Activated naive CD8-positive, alpha-beta T cell treated with anti-CD3 and anti-CD28 coated beads for 36 hours (primary cell): ENCODE measurements at regions not wholly inside any gene's neighbourhood (a gene's known extent, or its start where the extent isn't known, plus 50 kb on each side); places are given as distances from the start of the nearest gene placed in this dataset.

Experiments used
- DNase-seq: peaks from one replicate; pipeline ENCODE4 v3.0.0; 2021
- H3K27ac Mint-ChIP-seq: one replicate; pipeline ENCODE4 v1.8.0; 2022; ENCODE audit warnings: mild to moderate bottlenecking, moderate library complexity, mixed read lengths
- H3K27me3 Mint-ChIP-seq: one replicate; pipeline ENCODE4 v1.8.0; 2022; ENCODE audit warnings: mild to moderate bottlenecking, mixed read lengths
- H3K36me3 Mint-ChIP-seq: one replicate; pipeline ENCODE4 v1.8.0; 2021; ENCODE audit warnings: mild to moderate bottlenecking, mixed read lengths
- H3K4me1 Mint-ChIP-seq: one replicate; pipeline ENCODE4 v1.8.0; 2021; ENCODE audit warnings: mixed read lengths
- H3K4me3 Mint-ChIP-seq: one replicate; pipeline ENCODE4 v1.8.0; 2022; ENCODE audit warnings: mild to moderate bottlenecking, moderate library complexity, mixed read lengths
- H3K9me3 Mint-ChIP-seq: one replicate; pipeline ENCODE4 v1.8.0; 2022; ENCODE audit warnings: mixed read lengths

DNA sequence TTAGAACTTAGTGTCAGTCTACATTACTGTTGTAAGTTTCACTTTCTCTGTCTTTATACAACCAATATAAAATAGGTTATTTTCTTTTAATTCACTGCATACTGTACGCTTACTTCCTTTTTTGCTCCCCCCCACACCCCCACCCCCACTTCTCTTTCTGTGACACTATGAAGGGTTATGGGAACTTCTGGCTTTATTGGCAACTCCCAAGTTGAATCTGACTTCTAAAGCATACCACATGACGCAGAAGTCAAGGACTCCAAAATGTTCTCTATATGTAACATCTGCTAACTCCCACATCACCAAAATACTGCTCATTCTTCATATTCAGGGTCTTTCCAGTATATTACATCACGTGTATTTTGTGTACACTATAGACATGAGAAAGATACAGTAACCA lies 81.2 kb upstream of the ATXN7L3B start:
- H3K9me3 Mint-ChIP-seq: no peaks in the 10 kb centered on the region
- no peak for DNase-seq
- no peak overlapping the region for H3K27ac Mint-ChIP-seq
- no peak overlapping the region for H3K4me3 Mint-ChIP-seq
- no peaks in the 10 kb centered on the region for H3K27me3 Mint-ChIP-seq
- no peaks in the 10 kb centered on the region for H3K4me1 Mint-ChIP-seq
- no peaks in the 10 kb centered on the region for H3K36me3 Mint-ChIP-seq

DNA sequence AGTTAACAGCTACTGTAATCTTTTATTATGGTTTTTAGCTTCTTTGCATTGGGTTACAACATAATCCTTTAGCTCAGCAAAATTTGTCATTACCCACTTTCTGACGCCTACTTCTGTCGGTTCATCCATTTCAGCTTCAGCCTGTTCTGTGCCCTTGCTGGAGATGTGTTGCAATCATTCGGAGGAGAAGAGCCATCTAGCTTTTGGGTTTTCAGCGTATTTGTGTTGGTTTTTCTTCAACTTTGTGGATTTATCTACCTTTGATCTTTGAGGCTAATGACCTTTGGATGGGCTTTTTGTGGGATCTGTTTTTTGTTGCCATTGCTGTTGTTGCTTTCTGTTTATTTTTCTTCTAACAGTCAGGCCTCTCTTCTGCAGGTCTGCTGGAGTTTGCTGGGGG lies 69.2 kb upstream of the ATXN7L3B start:
- DNase-seq: no peak
- Mint-ChIP-seq H3K9me3 (no peaks in the 10 kb centered on the region), H3K27ac (no peak overlapping the region), H3K4me3 (no peak overlapping the region), H3K36me3 (no peaks in the 10 kb centered on the region), H3K27me3 (peaks cover 16% of the 10 kb centered on the region), H3K4me1 (no peaks in the 10 kb centered on the region)

GRCh38 chr12:74476234-74476633 lies 61.4 kb upstream of the ATXN7L3B start:
- no peaks in the 10 kb centered on the region for H3K4me1 Mint-ChIP-seq
- H3K27me3 Mint-ChIP-seq: peaks cover 4% of the 10 kb centered on the region

DNA sequence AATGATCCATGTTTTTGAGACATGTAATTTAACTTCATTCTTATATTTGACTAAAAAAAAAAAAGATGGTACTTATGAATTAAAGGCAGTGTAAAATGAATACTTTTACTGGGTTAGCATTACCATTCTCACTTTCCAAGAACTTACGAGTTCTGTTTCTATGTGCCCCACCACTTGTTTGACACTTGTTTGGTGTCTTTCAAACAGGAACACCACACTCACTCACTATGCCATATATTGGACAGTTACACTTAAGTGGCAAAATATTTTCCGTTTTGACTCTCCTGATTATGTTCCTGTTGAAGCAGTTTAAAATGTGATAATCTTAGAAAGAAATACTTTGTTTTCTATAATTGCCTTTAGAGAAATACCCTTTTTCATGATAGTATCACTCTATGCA lies 56.6 kb upstream of the ATXN7L3B start:
- no peaks in the 10 kb centered on the region for H3K36me3 Mint-ChIP-seq
- H3K4me3 Mint-ChIP-seq: no peak overlapping the region
- no peaks in the 10 kb centered on the region for H3K4me1 Mint-ChIP-seq
- no peak for DNase-seq
- H3K27me3 Mint-ChIP-seq: peaks cover 4% of the 10 kb centered on the region
- no peaks in the 10 kb centered on the region for H3K9me3 Mint-ChIP-seq
- H3K27ac Mint-ChIP-seq: no peak overlapping the region

More at GRCh38 chr12:74476234-74476633, 61.4 kb upstream of the ATXN7L3B start:
- Mint-ChIP-seq H3K27ac (no peak overlapping the region), H3K36me3 (no peaks in the 10 kb centered on the region), H3K9me3 (no peaks in the 10 kb centered on the region), H3K4me3 (no peak overlapping the region)
- DNase-seq: no peak

GRCh38 chr12:74482115-74482514 lies 55.5 kb upstream of the ATXN7L3B start:
- no peaks in the 10 kb centered on the region for H3K4me1 Mint-ChIP-seq
- no peak for DNase-seq
- no peak overlapping the region for H3K27ac Mint-ChIP-seq
- peaks cover 4% of the 10 kb centered on the region for H3K27me3 Mint-ChIP-seq
- no peaks in the 10 kb centered on the region for H3K36me3 Mint-ChIP-seq
- no peaks in the 10 kb centered on the region for H3K9me3 Mint-ChIP-seq
- H3K4me3 Mint-ChIP-seq: no peak overlapping the region

DNA sequence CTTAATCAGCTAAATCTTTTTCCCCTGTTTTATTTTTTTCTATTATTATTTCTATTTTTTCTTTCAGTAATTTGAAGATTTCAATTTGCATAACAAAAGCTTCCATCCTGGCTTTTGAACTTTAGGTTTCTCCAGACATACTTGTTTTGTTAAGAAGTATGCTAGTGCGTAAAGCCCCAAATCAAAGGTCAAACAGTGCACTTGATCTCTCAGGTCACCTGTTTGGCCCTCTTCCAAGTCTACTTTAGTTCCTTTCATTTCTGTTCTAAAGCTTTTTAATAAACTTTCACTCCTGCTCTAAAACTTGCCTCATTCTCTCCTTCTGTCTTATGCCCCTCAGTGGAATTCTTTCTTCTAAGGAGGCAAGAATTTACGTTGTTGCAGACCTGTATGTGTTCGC lies 54.6 kb upstream of the ATXN7L3B start:
- Mint-ChIP-seq H3K36me3 (no peaks in the 10 kb centered on the region), H3K4me1 (no peaks in the 10 kb centered on the region), H3K9me3 (no peaks in the 10 kb centered on the region), H3K27me3 (peaks cover 4% of the 10 kb centered on the region), H3K27ac (no peak overlapping the region), H3K4me3 (no peak overlapping the region)
- DNase-seq: no peak
